Activated CD8-positive, alpha-beta memory T cell treated with anti-CD3 and anti-CD28 coated beads for 4 hours (primary cell): ENCODE measurements at regions not wholly inside any gene's neighbourhood (a gene's known extent, or its start where the extent isn't known, plus 50 kb on each side); places are given as distances from the start of the nearest gene placed in this dataset.

Source experiments
- DNase-seq, 2 donors: peaks; one replicate each; pipeline ENCODE4 v3.0.0-alpha.2; 2020; ENCODE audit warnings: low read depth in 2 of 2

- DNase-seq = no peak
Observed at GRCh38 chr14:42011221-42011620, 404.5 kb downstream of the LRFN5 start.

DNA sequence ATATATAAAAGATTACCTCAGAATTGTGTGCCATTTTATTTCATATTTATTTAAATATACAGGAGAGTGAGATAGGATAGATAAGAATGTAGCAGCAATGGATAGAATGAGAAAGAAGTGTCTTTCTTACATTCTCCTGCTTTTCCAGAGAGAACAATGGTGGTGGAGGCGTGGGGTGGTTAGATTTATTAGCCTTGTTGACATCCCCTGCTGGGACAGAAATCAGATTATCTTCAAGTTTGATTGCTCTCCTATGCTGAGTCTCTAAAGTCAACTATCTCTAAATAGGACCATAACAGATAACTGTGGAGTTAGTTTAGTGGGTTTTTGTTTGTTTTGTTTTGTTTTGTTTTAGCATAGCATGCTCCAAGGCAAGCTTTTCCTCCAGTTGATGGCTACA, 397.6 kb downstream of the LRFN5 start:
- DNase-seq = no peak

GRCh38 chr14:42002141-42002540, 395.5 kb downstream of the LRFN5 start:
- DNase-seq = no peak

DNA sequence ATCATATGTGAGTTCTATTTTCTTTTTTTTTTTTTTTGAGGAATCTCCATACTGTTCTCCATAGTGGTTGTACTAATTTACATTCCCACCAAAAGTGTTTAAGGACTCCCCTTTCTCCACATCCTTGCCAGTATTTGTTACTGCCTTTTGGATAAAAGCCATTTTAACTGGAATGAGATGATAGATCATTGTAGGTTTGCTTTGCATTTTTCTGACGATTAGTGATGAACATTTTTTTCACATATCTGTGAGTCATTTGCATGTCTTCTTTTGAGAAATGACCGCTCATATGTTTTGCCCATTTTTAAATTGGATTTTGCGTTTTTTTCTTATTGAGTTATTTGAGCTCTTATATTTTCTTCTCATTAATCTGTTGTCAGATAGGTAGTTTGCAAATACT, 394.8 kb downstream of the LRFN5 start:
- no peak for DNase-seq

GRCh38 chr14:42000450-42000849, 393.8 kb downstream of the LRFN5 start:
- no peak for DNase-seq

DNA sequence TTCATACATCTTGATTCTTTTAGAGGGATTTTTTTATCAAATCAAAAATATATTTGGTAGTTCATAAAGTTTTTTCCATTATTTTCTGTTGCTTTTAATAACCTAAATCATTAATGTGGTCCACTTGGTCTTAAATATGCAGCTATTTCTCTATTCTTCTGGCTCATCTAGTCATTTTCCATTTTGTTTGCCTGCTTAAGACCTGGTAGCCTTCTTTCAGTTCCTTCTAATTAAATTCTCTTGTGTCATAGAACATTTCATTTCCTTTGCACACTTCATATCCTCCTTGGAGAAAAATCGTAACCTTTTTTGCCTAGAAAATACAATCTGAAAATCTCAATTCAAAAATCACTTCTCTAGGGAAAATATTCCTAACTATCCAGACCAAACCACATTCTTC, 387.0 kb downstream of the LRFN5 start:
- no peak for DNase-seq

DNA sequence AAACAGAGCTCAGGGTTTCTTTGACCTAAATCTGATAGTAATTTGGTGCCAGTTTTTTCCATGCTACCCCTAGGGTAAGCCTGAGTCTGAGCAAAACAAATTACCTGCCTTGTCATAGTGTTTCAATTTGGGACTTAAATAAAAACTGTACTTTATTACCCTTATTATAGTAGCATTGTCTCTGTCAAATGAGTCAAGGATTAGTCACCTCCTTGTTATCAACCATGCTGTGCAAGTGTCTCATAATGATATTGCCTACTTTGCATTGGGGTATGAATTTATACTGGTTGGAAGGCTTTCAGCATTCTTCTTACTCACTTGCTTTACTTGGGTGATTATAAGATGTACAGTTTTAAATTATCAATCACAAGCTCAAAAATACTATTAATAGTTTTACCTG, 380.0 kb downstream of the LRFN5 start:
- DNase-seq = no peak

DNA sequence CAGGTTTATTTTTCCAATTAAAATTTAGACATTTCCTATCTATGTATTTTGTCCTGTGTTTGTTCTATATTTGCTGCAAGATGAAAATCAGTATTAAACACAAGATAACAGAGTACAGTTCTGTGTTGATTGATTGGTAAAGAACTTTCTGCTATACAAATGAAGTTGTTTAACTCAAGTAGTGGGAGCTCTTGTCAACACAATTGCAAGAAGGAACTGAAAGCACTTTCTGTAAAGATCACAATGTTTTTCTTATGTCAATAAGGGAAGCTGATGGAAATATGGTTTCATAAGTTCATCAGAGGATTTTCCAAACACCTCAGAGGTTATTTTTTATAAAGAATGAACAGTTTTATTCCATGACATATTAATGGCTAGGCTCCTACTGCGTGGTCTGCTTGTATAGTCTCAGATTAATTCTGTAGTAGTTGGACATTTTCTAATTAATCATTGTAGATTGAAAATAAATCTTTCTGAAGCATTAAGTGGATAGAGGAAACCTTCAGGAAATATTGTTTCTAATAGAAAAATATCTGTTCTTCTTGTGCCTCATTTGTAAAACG, 379.5 kb downstream of the LRFN5 start:
- no peak for DNase-seq

GRCh38 chr14:41973178-41973577, 366.5 kb downstream of the LRFN5 start:
- DNase-seq = no peak

DNA sequence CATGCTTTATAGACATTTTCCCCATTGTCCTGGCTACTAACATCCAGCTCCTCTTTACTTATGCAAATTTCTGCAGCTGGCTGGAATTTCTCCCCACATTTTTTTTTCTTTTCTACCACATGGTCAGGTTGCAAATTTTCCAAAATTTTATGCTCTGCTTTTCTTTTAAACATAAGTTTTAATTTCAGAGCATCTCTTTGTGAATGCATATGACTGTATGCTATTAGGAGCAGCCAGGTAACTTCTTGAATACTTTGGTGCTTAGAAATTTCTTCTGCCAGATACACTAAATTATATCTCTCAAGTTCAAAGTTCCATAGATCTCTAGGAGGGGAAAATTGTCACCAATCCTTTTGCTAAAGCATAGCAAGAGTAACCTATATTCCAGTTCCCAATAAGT, 365.9 kb downstream of the LRFN5 start:
- no peak for DNase-seq

GRCh38 chr14:41960281-41960680, 353.6 kb downstream of the LRFN5 start:
- no peak for DNase-seq

- no peak for DNase-seq
Observed at GRCh38 chr14:41957459-41957858, 350.8 kb downstream of the LRFN5 start.
